ENCODE measurements at regions not wholly inside any gene's neighbourhood (a gene's known extent, or its start where the extent isn't known, plus 50 kb on each side); places are given as distances from the start of the nearest gene placed in this dataset.

- TF ChIP-seq POLR2AphosphoS5 (IDR thresholded peaks at IDR 0.05; ENCODE audit: low read depth, low read length) (no peak), POLR2A (IDR thresholded peaks at IDR 0.05; ENCODE audit: low read depth, low read length) (no peak)
These were observed 388.2 kb downstream of the MID1IP1 start for GRCh38 chrX:39189431-39189830.

Data from GM12892 (cell line).